ENCODE measurements at regions not wholly inside any gene's neighbourhood (a gene's known extent, or its start where the extent isn't known, plus 50 kb on each side); places are given as distances from the start of the nearest gene placed in this dataset.

GRCh38 chr1:2935751-2936390 lies 85.4 kb upstream of the ACTRT2 start (continued):
- TF ChIP-seq CREB1 (IDR thresholded peaks at IDR 0.05): no peak
